Cardiac muscle cell (in vitro differentiated cells and primary cell): ENCODE measurements at regions not wholly inside any gene's neighbourhood (a gene's known extent, or its start where the extent isn't known, plus 50 kb on each side); places are given as distances from the start of the nearest gene placed in this dataset.
A peak's percentile ranks its signal among the peaks of the same experiment; 100 is the strongest.

Experiments used
- DNase-seq, 2 donors: peaks; one replicate each; pipeline versions ENCODE4 v3.0.0 to v3.0.0-alpha.2; 2010 to 2017; ENCODE audit warnings: low read depth in 1 of 2, low spot score in 1 of 2
- H3K27ac ChIP-seq: fragments of 200-600 bp; sonication (generic); 2 replicates; pipeline ENCODE4 v1.5.1; 2016
- H3K27me3 ChIP-seq: fragments of 200-600 bp; sonication (generic); 2 replicates; pipeline ENCODE4 v1.6.0; 2016; ENCODE audit warnings: control low read depth
- H3K36me3 ChIP-seq: fragments of 200-600 bp; sonication (generic); 2 replicates; pipeline ENCODE4 v1.5.1; 2016; ENCODE audit warnings: control low read depth
- H3K4me1 ChIP-seq: fragments of 200-600 bp; sonication (generic); 2 replicates; pipeline ENCODE4 v1.8.1; 2017; ENCODE audit warnings: low read depth, mild to moderate bottlenecking, mixed run types
- H3K4me3 ChIP-seq: fragments of 200-600 bp; sonication (generic); 2 replicates; pipeline ENCODE4 v1.5.1; 2016; ENCODE audit warnings: mild to moderate bottlenecking
- H3K9me3 ChIP-seq: fragments of 200-600 bp; sonication (generic); 2 replicates; pipeline ENCODE4 v1.5.1; 2017; ENCODE audit warnings: low read depth, mild to moderate bottlenecking, control low read depth
- TF ChIP-seq, protein P1 (sequence below): IDR thresholded peaks from 2 replicates; pipeline ENCODE4 v1.5.1; 2012; ENCODE audit warnings: low read depth, mild to moderate bottlenecking, low read length

DNA sequence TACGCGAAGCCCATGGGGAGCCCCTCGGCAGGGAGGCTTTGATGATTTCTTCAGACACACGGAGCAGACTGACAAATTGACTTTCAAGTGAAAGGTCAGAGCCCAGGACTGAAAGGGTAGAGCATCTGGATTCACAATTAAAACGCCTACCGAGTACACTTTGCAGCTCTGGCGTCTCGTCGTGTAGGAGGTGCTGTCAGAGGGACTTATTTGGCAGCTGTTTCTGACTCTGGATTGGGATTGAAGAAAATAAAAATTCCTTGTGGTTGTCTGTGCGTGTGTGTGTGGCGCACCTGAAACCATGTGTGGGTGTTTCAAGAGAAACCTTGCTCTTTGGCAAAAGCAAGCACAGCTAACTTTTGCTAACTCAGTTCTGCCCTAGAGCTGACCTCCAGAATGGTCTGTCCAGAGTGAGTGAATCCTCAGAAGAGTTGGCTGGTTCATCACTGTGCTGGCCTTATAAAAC lies 348.7 kb downstream of the HLX start:
- no peaks in the 10 kb centered on the region for H3K36me3 ChIP-seq
- H3K4me3 ChIP-seq, result no peak overlapping the region
- TF ChIP-seq, protein P1, sequence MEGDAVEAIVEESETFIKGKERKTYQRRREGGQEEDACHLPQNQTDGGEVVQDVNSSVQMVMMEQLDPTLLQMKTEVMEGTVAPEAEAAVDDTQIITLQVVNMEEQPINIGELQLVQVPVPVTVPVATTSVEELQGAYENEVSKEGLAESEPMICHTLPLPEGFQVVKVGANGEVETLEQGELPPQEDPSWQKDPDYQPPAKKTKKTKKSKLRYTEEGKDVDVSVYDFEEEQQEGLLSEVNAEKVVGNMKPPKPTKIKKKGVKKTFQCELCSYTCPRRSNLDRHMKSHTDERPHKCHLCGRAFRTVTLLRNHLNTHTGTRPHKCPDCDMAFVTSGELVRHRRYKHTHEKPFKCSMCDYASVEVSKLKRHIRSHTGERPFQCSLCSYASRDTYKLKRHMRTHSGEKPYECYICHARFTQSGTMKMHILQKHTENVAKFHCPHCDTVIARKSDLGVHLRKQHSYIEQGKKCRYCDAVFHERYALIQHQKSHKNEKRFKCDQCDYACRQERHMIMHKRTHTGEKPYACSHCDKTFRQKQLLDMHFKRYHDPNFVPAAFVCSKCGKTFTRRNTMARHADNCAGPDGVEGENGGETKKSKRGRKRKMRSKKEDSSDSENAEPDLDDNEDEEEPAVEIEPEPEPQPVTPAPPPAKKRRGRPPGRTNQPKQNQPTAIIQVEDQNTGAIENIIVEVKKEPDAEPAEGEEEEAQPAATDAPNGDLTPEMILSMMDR, result no peak
- no peaks in the 10 kb centered on the region for H3K27me3 ChIP-seq
- peak in 1 of 2 donors; percentile 2 for DNase-seq
- H3K4me1 ChIP-seq, result peaks cover 5% of the 10 kb centered on the region
- no peak overlapping the region for H3K27ac ChIP-seq
- no peaks in the 10 kb centered on the region for H3K9me3 ChIP-seq

DNA sequence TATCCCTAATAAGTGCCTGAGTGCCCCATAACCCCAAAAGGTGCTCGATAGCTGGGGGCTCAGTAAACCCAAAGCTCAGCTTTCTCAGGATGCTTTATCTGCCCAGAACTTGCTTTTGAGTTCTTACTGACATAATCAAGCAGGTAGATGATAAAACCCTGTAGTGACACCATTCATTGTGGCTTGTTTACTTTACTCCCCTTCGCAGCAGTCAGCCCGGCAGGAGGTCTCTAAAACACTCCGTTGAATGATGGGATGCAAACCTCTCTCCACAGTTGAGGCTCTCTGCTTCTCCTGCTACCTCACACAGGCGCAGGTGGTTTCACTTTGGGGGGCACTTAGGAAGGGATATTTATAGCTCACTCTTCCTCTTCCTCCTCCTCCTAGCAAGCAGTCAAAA lies 349.4 kb downstream of the HLX start:
- peaks cover 5% of the 10 kb centered on the region for H3K4me1 ChIP-seq
- H3K27me3 ChIP-seq, result no peaks in the 10 kb centered on the region
- no peaks in the 10 kb centered on the region for H3K9me3 ChIP-seq
- H3K36me3 ChIP-seq, result no peaks in the 10 kb centered on the region
- TF ChIP-seq, protein P1, result no peak
- DNase-seq, result no peak
- no peak overlapping the region for H3K4me3 ChIP-seq
- no peak overlapping the region for H3K27ac ChIP-seq

DNA sequence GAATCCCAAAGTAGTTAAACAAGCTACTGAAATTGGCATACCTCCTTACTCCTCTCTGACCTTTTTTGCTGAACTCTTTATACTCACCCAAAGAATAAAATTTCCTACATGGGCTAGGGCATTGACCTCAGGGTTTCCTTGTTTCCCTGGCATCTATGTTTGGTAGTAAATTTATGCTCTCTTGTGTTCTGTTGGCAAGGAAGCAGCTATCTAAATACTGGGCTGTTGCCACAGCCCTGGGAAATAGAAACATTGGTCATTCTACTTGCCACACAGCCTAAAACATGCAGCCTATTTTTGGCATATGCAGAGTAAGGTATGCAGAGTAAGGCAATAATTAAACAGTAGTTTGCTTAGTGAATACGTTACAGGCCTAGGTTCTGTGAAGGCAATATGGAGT lies 351.4 kb downstream of the HLX start:
- Histone ChIP-seq H3K9me3 (no peaks in the 10 kb centered on the region), H3K4me1 (peaks cover 5% of the 10 kb centered on the region), H3K36me3 (no peaks in the 10 kb centered on the region), H3K27ac (no peak overlapping the region), H3K27me3 (no peaks in the 10 kb centered on the region), H3K4me3 (no peak overlapping the region)
- TF ChIP-seq, protein P1, result no peak
- no peak for DNase-seq

DNA sequence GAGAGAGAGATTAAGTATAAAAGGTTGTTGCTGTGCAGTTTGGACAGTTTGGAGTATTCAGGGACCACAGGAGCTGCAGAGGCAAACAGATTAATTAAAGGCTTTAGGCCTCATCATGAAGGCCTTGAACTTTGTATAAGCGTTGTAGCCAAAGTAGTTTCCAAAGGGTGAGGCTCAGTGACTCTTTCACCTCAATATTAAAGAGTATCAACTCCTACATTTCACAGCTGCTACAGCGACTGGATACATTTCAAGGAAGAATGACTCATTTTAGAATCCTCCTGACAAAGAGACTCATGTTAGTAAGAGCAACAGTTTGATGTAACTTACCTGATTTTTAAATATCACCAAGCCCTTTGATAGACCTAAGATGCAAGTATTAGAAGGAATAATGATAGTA lies 355.5 kb downstream of the HLX start:
- no peak for DNase-seq
- Histone ChIP-seq H3K4me1 (no peaks in the 10 kb centered on the region), H3K27me3 (no peaks in the 10 kb centered on the region), H3K4me3 (no peak overlapping the region), H3K27ac (no peak overlapping the region), H3K36me3 (no peaks in the 10 kb centered on the region), H3K9me3 (no peaks in the 10 kb centered on the region)
- TF ChIP-seq, protein P1, result no peak

DNA sequence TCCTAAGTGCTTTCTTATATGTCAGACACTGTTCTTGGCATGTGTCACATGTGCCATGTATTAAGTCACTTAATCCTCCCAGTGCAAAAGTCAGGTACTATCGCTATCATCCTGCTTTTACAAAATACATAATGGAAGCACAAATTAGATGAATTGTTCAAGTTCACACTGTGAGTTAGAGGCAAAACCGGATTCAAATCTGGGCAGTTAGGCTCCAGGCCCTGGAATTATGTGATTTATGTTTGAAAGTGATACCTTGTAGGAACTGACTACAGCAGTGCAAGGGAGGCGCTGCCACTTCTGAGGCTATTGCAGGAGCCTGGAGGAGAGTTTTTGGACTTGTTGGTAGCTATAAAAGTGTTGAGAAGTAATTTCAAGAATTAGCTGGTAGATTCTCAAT lies 358.3 kb downstream of the HLX start:
- TF ChIP-seq, protein P1, result no peak
- Histone ChIP-seq H3K4me1 (no peaks in the 10 kb centered on the region), H3K36me3 (no peaks in the 10 kb centered on the region), H3K4me3 (no peak overlapping the region), H3K9me3 (no peaks in the 10 kb centered on the region), H3K27ac (no peak overlapping the region), H3K27me3 (no peaks in the 10 kb centered on the region)
- no peak for DNase-seq

DNA sequence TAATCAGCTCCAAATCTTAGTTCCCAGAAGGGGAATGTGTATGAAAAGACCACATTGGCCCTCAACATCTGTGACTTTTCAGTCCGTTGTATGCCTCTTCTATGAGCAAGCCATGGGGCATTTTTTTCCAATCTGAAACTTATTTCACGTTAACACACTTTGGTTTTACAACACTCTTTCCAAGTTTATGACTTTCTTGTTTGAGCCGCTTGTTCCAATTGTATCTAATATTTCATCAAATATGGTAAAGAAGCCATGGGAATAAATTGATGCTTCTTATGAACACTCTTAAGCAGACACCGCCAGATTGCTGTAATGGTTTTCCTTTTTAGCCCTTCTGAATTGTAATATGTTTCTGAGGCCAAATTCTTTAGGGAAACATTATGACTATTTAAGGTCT lies 359.9 kb downstream of the HLX start:
- H3K27ac ChIP-seq, result no peak overlapping the region
- no peaks in the 10 kb centered on the region for H3K9me3 ChIP-seq
- H3K4me1 ChIP-seq, result no peaks in the 10 kb centered on the region
- no peaks in the 10 kb centered on the region for H3K27me3 ChIP-seq
- TF ChIP-seq, protein P1, result no peak
- no peaks in the 10 kb centered on the region for H3K36me3 ChIP-seq
- no peak overlapping the region for H3K4me3 ChIP-seq
- no peak for DNase-seq
